HL-60 (cell line): ENCODE measurements at regions not wholly inside any gene's neighbourhood (a gene's known extent, or its start where the extent isn't known, plus 50 kb on each side); places are given as distances from the start of the nearest gene placed in this dataset.
"Not testable (repeated sequence)": the region's sequence is repeated elsewhere in the genome, so short reads cannot be mapped to it uniquely, and the experiment has no call there.

Experiments
- GABPA ChIP-seq: IDR thresholded peaks from 2 replicates; pipeline ENCODE4 v1.6.1; 2012; ENCODE audit warnings: low read depth
- POLR2AphosphoS5 ChIP-seq: IDR thresholded peaks from 2 replicates; pipeline ENCODE4 v1.6.1; 2012; ENCODE audit warnings: low read depth
- SPI1 ChIP-seq: IDR thresholded peaks from 2 replicates; pipeline ENCODE4 v1.6.1; 2012; ENCODE audit warnings: low read depth, mild to moderate bottlenecking, borderline replicate concordance
- TF ChIP-seq, protein P1 (sequence below): IDR thresholded peaks from one replicate; pipeline ENCODE4 v1.5.1; 2011; ENCODE audit warnings: low read length, control low read depth, inconsistent platforms; ENCODE audit not compliant: insufficient read depth
- TF ChIP-seq, protein P2 (sequence below): IDR thresholded peaks from 2 replicates; pipeline ENCODE4 v1.6.1; 2012; ENCODE audit warnings: low read depth; ENCODE audit not compliant: insufficient replicate concordance

DNA sequence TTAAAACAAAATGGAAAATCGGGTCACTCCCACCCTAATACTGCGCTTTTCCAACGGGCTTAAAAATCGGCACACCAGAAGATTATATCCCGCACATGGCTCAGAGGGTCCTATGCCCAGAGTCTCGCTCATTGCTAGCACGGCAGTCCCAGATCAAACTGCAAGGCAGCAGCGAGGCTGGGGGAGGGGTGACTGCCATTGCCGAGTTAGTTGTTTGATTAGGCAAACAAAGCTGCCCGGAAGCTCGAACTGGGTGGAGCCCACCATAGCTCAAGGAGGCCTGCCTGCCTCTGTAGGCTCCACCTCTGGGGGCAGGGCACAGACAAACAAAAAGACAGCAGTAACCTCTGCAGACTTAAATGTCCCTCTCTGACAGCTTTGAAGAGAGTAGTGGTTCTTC is 100.7 kb upstream of the KLHL1 start:
- TF ChIP-seq, protein P1, sequence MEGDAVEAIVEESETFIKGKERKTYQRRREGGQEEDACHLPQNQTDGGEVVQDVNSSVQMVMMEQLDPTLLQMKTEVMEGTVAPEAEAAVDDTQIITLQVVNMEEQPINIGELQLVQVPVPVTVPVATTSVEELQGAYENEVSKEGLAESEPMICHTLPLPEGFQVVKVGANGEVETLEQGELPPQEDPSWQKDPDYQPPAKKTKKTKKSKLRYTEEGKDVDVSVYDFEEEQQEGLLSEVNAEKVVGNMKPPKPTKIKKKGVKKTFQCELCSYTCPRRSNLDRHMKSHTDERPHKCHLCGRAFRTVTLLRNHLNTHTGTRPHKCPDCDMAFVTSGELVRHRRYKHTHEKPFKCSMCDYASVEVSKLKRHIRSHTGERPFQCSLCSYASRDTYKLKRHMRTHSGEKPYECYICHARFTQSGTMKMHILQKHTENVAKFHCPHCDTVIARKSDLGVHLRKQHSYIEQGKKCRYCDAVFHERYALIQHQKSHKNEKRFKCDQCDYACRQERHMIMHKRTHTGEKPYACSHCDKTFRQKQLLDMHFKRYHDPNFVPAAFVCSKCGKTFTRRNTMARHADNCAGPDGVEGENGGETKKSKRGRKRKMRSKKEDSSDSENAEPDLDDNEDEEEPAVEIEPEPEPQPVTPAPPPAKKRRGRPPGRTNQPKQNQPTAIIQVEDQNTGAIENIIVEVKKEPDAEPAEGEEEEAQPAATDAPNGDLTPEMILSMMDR, result not testable (repeated sequence)
- TF ChIP-seq GABPA, POLR2AphosphoS5, SPI1: not testable (repeated sequence)
- TF ChIP-seq, protein P2, sequence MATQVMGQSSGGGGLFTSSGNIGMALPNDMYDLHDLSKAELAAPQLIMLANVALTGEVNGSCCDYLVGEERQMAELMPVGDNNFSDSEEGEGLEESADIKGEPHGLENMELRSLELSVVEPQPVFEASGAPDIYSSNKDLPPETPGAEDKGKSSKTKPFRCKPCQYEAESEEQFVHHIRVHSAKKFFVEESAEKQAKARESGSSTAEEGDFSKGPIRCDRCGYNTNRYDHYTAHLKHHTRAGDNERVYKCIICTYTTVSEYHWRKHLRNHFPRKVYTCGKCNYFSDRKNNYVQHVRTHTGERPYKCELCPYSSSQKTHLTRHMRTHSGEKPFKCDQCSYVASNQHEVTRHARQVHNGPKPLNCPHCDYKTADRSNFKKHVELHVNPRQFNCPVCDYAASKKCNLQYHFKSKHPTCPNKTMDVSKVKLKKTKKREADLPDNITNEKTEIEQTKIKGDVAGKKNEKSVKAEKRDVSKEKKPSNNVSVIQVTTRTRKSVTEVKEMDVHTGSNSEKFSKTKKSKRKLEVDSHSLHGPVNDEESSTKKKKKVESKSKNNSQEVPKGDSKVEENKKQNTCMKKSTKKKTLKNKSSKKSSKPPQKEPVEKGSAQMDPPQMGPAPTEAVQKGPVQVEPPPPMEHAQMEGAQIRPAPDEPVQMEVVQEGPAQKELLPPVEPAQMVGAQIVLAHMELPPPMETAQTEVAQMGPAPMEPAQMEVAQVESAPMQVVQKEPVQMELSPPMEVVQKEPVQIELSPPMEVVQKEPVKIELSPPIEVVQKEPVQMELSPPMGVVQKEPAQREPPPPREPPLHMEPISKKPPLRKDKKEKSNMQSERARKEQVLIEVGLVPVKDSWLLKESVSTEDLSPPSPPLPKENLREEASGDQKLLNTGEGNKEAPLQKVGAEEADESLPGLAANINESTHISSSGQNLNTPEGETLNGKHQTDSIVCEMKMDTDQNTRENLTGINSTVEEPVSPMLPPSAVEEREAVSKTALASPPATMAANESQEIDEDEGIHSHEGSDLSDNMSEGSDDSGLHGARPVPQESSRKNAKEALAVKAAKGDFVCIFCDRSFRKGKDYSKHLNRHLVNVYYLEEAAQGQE, result not testable (repeated sequence)
